ENCODE measurements at regions not wholly inside any gene's neighbourhood (a gene's known extent, or its start where the extent isn't known, plus 50 kb on each side); places are given as distances from the start of the nearest gene placed in this dataset.

DNA sequence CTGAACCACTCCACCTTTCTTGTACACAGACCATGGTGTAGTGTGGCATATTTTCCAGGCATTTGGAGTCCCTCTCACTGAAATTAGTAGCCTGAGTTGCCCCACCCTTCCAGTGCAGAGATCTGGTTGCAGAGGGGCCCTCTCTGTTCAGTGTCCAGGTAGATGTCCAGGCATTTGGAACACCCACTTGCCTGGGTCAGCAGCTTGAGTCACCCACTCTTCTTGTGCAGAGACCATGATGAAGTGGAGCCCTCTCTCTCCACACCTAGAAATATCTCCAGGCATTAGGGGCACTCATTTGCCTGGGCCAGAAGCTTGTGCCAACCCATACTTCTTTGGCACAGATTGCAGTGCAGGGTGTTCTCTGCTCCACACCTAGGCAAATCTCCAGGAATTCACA is 2733.3 kb downstream of the PCDH7 start:
- TF ChIP-seq, protein P1, sequence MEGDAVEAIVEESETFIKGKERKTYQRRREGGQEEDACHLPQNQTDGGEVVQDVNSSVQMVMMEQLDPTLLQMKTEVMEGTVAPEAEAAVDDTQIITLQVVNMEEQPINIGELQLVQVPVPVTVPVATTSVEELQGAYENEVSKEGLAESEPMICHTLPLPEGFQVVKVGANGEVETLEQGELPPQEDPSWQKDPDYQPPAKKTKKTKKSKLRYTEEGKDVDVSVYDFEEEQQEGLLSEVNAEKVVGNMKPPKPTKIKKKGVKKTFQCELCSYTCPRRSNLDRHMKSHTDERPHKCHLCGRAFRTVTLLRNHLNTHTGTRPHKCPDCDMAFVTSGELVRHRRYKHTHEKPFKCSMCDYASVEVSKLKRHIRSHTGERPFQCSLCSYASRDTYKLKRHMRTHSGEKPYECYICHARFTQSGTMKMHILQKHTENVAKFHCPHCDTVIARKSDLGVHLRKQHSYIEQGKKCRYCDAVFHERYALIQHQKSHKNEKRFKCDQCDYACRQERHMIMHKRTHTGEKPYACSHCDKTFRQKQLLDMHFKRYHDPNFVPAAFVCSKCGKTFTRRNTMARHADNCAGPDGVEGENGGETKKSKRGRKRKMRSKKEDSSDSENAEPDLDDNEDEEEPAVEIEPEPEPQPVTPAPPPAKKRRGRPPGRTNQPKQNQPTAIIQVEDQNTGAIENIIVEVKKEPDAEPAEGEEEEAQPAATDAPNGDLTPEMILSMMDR (IDR thresholded peaks at IDR 0.05) = no peak
- no peak for TF ChIP-seq ZFX (IDR thresholded peaks at IDR 0.05; ENCODE audit: borderline replicate concordance)

Measured in 22Rv1 (cell line).